ENCODE measurements at regions not wholly inside any gene's neighbourhood (a gene's known extent, or its start where the extent isn't known, plus 50 kb on each side); places are given as distances from the start of the nearest gene placed in this dataset.

GRCh38 chr1:239647045-239647444 is 260.7 kb downstream of the CHRM3 start (continued):
- TF ChIP-seq CHD7 (IDR thresholded peaks at IDR 0.05; ENCODE audit: low read depth, low read length): no peak

All from K562 (cell line).